GM19328 (cell line): ENCODE measurements at regions not wholly inside any gene's neighbourhood (a gene's known extent, or its start where the extent isn't known, plus 50 kb on each side); places are given as distances from the start of the nearest gene placed in this dataset.
"Not testable (repeated sequence)": the region's sequence is repeated elsewhere in the genome, so short reads cannot be mapped to it uniquely, and the experiment has no call there.

Experiments used
- ATAC-seq: cut with Tn5 transposase; IDR thresholded peaks from one replicate; pipeline ENCODE4 v1.9.1; 2021; ENCODE audit warnings: mild to moderate bottlenecking, moderate library complexity; ENCODE audit not compliant: unreplicated experiment

DNA sequence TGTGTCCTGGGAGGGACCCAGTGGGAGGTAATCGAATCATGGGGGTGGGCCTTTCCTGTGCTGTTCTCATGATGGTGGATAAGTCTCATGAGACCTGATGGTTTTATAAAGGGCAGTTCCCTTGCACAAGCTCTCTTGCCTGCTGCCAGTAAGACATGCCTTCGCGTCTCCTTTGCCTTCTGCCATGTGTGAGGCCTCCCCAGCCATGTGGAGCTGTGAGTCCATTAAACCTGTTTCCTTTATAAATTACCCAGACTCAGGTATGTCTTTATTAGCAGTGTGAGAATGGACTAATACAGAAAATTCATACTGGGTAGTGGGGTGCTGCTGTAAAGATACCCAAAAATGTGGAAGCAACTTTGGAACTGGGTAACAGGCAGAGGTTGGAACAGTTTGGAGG is 300.0 kb upstream of the ZFP42 start:
- ATAC-seq, result not testable (repeated sequence)

DNA sequence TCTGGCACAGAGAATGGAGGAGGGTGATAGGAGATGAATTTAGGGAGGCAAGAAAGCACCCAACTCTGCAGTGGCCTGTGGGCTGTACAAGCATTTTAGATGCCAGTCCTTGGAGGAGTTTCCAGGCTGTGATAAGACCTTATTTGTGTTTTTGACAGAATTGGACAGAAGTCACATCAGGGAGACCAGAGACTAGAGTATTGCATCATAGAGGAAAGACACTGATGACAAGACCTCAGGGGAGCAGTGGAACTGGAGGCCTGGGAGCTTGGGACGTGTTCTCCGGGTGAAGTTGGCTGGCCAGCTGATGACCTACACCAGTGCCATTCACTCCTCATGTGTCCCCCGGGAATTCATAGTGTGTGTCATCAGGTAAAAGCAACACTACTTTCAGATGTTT is 284.0 kb upstream of the ZFP42 start:
- ATAC-seq, result no peak

DNA sequence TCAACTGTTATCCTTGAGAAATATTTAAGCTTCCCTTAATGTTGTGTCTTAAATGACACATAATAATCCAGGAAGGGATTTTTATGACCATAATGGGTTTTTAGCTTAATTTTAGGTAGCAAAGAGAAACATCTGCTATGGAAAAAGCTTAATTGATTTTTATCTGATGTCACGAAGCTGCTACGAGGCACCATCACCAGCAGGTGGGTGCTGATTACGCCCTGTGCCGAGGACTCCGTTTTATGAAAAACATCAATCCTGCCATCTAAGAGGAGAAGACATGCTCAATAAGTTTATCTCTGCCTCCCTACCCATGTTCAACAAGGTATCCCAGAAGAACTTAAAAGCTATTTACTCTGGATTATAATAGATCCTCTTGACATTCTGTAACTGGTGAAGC is 280.6 kb upstream of the ZFP42 start:
- no peak for ATAC-seq

DNA sequence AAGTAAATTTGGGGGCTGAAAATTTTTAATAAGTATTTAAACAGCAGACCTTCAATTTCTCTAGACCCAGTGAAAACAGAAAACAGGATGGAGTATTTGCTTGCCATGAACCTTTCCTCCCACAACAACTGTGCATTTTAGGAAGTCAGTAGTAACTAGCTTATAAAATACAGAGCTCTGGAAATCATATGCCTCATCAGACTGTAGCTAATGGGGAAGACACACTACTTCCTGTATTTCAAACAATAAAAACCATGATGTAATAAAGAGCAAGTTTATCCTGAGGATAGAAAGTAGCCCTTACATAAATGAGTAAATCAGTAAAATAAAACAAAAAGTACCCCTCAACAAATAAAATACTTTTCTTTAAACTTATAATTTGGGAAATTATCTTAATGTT is 280.1 kb upstream of the ZFP42 start:
- no peak for ATAC-seq

DNA sequence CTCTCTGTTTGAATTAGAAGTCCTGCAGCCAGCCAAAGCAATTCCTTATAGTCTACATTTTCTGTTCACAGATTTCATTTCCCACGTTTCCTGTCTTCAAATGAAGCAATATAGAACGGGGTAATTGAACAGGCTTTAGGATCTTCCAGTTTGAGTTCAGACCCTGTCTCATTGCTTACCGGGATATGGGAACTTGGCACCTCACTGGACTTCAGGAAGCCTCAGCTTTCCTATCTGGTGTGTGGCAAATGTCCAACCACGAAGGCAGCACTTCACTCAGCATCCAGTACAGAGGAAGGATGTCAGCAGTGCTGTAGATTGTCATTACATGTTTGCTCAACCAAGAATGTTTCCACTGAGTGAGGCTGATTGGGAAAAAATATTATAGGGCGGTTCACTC is 271.1 kb upstream of the ZFP42 start:
- ATAC-seq, result no peak

DNA sequence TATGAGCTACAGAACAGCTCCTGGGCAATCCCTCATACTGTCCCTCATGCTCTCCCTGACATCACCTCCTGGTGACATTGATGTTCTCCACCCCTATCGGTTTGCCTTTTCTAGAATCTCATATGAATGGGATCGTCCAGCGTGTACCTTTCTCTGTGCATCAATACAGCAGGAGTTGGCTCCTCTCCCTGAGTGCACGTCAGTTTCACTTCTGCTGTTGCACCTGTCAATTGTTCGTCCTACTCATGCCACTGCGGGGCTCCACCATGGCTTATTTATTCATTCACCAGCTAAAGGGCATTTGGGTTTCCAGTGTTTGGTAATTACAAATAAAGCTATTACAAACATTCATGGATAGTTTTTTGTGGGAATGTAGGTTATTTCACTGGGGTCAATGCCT is 269.1 kb upstream of the ZFP42 start:
- ATAC-seq, result no peak

DNA sequence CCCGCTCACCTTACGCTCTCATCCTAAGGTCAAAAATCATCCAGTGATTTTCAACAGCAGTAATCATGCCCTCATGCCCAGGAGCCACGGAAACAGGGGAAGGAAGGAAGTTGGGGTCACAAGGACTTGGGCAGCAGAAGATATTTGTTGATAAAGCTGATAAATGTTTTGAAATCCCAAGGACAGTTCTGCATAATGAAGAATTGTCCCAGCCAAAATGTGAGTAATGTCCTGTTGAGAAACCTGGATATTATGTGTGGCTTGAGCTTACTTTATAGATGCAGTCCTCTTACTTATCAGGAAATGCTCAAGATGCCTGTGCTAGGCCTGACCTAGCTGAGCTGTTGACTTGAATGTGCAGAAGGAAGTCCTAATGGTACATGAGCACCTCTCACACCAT is 263.0 kb upstream of the ZFP42 start:
- no peak for ATAC-seq

DNA sequence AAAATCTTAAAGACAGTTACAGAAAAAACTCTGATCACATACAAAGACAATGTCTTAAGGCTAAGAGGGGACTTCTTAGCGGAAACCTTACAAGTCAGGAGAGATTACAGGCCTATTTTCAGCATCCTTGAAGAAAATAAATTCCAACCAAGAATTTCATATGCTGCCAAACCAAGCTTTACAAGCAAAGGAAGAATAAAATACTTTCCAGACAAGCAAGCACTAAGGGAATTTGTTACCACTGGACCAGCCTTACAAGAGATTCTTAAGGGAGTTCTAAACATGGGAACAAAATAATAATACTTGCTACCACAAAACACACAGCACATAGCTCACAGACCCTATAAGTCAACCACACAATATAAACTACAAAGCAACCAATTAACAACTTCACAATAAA is 255.8 kb upstream of the ZFP42 start:
- no peak for ATAC-seq

DNA sequence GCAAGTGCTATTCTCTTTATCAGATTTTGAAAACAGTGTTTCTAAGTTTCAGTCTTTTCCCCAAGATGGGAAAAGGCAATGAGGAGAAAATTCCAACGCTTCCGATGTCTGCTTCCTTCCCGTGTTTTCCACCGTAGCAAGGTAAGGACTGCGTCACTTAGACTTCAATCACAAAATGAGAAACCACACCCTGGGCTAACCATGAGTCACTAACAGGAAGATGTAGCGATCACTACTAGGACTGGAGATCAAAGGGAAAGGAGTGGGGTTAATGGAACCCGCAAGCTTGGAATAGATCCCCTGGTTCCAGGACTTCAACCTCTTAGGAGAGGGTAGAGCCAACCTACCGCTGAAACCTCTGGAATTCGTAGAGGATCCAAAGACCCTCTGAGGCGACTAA is 250.7 kb upstream of the ZFP42 start:
- ATAC-seq, result no peak

DNA sequence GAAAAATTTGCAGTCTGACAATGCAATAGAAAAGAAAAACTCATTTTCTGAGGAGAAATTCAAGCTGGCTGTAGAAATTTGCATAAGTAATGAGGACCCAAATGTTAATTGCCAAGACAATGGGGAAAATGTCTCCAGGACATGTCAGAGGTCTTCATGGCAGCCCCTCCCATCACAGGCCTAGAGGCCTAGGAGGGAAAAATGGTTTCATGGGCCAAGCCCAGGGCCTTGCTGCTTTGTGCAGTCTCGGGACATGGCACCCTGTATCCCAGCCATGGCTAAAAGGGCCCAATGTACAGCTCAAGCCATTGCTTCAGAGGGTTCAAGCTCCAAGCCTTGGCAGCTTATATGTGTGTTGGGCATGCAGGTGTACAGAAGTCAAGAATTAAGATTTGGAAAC is 244.9 kb upstream of the ZFP42 start:
- ATAC-seq, result not testable (repeated sequence)

DNA sequence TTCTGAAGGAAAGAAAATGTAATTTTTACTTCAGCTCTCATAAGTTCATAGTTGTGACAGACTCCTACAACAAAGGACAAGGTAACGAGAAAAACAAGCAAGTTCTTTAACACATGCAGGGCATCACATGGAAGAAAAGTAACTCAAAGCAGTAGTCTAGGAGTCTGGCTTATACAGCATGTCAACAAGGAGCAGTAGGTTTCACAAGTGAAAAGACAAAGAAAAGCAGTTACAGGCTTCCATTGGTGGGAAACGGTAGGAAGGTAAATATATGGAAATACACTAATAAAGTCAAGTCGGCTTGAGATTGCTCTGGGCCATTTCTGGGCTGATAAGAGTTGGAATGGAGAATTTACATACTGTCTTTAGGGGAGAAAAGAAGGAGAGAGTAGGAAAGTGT is 228.4 kb upstream of the ZFP42 start:
- no peak for ATAC-seq

DNA sequence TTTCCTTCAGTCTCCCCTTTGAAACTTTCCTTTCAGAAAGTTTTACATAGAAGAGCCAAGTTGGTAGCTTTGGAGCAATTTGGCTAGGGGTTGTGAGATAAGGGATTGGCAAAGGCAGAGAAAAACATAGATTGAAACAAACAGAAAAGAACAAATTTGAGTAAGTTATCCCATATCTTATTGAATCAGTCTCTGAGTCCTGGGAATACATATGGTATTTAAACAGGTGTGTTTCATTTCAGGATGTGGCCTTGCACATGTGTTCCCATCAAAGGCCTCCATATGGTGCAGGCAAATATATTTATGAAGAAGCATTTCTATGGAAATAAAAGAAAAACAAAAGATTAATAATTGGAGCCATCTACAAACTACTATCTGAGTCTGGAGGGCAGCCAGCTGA is 227.9 kb upstream of the ZFP42 start:
- ATAC-seq, result no peak

DNA sequence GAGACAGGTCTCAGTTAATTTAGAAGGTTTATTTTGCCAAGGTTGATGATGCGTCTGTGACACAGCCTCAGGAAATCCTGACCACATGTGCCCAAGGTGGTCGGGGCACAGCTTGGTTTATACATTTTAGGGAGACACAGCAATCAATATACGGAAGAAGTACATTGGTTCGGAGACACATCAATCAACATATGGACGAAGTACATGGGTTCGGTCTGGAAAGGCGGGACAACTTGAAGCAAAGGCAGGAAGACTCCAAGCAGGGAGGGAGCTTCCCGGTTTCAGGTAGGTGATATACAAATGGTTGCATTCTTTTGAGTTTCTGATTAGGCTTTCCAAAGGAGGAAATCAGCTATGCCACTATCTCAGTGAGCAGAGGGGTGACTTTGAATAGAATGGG is 225.2 kb upstream of the ZFP42 start:
- no peak for ATAC-seq

DNA sequence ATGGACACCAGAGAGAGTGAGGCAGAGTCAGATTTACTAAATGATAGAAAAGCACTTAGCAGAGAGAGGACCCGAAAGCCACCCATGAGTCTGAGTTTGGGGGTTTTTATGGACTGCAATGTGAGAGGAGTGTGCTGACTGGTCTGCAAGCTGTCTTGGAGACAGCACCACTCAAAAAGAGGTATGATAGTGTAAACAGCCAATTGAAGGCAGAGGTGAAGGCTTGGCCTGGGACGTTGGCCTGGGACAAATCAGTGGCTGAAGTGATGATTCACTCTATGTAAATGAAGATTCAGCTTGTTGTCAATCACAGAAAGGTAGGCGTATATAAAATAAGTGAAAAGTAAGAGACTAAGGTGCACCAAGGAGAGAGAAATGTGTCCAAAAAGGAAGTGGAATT is 217.6 kb upstream of the ZFP42 start:
- ATAC-seq, result no peak

DNA sequence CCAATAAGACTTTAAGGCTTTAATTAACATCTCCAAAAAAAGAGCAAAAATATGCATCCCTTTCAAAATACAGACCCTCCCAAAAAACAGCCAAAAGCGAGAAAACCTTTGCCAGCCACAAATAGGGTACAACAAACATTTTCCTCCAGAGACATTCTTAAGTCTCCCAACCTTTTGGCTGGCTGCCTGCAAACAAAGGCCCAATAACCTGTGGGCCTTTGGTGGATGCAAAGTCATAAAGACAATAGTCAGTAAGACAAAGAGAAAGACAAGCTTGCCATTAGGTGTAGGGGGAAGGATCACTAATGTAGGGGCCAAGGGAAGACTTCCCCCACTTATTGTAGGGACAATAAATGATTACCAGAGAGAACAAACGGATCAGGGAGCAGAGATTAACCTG is 215.5 kb upstream of the ZFP42 start:
- no peak for ATAC-seq

DNA sequence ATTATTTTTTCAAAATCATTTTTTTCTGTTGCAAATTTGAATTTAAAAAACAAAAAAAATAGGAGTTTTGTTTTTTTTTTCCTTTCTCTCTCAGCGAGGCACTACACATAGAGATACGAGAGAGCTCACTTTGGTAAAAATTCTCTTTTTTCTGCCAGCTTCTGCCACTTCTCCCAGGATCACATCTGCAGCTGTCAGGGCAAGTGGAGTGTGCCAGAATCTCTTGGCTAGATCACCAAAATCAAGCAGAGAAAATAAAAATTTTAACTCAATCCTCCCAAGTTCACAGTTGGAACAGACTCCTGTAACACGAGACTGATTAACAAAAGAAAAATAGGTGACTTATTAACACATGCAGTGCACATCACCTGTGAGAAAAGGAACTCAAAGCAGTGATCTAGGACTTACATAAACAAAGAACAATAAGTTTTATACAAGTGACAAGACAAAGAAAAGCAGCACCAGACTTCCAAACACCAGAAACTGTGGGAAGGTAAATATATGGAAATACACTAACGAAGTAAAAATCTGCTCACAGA is 213.2 kb upstream of the ZFP42 start:
- no peak for ATAC-seq

DNA sequence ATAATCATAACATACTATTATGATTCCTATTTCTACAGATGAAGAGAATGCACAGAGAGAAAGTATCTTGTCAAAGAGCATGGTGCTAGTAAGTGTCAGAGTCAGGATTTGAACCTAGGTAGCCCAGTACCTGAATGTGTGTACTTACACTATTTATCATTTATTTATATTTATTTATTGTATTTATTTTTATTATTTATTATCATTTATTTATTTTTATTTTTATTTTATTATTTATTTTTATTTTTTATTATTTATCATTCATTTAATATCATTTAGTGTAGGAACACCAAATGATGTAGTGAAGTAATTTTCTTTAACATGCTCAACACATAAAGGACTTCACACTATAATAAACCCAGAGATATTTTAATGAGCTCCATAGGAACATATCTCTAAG is 209.4 kb upstream of the ZFP42 start:
- no peak for ATAC-seq

DNA sequence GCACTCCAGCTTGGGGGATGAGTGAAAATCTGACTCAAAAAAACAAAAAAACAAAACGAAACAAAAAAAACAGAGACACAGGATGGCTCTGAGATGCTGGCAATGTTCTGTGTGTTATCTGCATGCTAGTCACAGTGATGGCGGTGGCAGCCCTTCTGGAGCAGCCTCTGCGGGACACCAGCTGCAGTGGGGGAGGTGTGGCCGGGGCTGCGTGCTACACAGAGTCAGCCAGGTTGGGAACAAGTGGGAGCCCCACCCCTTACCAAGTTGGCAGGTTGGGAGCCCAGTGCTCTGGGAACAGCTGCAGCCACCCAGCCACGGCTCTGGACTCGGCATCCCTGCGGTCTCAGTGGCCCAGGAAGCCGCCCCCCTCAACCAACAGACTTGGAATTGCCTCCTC is 206.5 kb upstream of the ZFP42 start:
- ATAC-seq, result no peak

DNA sequence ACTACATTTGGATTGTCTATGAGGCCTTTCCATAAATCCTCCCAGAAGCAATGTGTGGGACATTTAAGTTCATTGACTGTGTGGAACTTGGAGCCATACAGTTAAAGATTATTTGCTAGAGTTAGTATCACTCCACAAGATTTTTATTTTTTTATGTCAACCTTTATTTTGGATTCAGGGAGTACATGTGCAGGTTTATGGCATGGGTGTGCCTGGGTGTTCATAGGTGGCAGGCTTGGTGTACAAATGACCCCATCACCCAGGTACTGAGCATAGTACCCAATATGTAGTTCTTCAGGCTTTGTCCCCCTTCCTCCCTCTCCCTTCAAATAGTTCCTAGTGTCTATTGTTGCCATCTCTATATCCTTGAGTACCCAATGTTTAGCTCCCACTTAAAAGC is 199.8 kb upstream of the ZFP42 start:
- no peak for ATAC-seq

DNA sequence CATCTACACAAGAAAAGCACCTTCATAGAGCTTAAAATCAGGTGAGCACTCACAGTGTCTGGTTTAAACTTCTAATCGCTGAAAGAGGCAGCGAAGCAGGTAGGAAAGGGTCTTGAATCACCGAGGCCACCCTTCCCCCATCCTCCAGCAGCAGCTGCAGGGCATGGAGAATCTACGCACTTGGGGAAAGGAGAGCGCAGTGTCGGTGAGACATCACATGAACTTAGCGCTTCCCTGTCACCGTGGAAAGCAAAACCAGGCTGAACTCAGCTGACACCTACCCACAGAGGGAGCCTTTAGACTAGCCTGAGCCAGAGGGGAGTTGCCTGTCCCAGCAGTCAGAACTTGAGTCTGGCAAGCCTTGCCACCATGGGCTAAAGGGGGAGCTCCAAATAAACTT is 197.2 kb upstream of the ZFP42 start:
- no peak for ATAC-seq

DNA sequence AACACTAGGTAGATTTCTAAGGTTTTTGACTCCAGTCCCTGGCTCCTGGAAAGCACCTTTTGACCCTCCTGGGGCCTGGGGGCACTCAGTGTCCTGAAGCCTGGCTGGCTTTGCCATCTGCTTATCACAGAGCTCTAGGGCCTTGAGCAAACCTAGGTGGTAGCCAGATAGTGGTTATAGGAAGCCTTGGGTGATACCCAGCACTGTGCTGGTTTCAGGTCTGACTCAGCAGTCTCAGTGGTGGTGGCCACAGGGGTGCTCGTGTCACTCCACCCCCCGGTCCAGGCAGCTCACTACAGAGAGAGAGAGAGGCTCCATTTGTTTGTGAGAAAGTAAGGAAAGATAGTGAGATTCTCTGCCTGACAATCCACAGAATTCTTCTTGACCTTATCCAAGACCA is 195.8 kb upstream of the ZFP42 start:
- ATAC-seq, result no peak

DNA sequence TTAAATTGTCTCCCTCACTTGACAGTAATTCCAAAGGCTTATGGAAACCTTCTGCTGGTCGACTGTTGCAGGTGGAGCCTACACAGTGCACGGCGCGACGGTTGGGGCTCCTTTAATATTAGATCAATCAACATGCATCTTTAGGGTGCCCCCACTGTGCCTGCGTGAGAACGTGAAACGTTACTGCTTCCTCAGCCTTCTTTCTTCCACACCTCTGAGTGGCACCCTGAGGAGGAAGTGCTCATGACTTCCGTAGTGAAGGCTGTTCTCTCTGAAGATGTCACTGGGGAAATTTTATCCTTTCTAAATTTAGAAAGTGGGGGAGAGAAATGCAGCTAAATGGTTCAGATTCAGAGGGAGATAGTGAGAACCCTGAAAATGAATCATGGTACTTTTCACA is 184.0 kb upstream of the ZFP42 start:
- no peak for ATAC-seq

DNA sequence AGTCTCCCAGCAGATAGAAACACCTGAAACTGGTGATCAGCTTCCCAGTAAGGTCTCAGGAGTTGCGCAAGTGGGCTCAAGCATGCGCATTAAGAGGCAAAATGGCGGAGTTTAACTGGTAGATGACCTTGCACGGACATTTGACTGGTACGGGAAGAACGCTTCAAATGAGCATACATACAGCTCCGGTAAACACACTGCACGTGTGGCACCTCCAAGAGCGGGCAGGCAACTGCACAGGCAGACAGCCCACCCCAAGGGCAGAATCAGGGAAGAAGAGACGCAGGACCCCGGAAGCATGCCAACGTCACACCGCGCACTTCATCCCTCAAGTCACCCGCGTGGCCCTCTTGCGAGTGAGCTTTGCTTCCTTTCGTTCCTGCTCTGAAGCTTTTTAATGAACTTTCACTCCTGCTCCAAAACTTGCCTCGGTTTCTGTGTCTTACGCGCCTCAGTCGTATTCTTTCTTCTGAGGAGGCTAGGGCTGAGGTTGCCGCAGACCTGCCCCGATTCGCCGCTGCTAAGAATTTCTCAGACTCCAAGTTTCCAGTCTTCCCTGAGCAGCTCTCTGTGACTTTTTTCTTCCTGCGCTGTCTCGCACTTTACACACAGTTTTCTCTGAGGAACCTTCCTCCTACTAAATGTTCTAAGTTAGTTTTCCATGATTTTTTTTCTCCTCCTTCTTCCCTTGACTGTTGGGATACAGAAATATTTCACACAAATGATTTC is 180.7 kb upstream of the ZFP42 start:
- no peak for ATAC-seq
